NCI-H748 treated with DMSO at 0.1 percent for 48 hours (cell line): ENCODE measurements at regions not wholly inside any gene's neighbourhood (a gene's known extent, or its start where the extent isn't known, plus 50 kb on each side); places are given as distances from the start of the nearest gene placed in this dataset.

ENCODE experiments used
- DNase-seq: peaks from one replicate; lab custom pipeline; 2025; lab: John Stamatoyannopoulos, UW

DNA sequence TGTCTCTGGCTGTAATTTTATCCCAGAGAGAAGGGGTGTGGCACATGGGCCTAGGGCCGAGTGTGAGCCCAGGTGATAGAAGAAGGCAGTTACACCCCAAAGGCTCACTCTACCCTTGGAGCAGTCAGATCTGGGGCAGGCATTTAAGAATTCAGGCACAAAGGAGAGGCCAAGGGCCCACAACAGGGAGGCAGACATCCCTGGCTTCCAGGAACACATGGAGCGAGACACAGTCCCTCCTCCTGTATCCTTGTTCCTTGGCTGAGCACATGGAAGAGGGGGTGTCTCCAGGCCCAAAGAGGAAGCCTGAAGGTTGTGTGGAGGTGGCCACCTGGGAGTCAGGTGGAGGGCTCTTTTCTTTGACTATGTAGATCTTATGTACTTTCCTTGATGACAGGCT lies 286.2 kb downstream of the RPS24 start:
- DNase-seq: no peak

GRCh38 chr10:78320506-78320905 lies 286.8 kb downstream of the RPS24 start:
- no peak for DNase-seq

- DNase-seq: no peak
Measured at GRCh38 chr10:78321000-78321399, 287.3 kb downstream of the RPS24 start.

DNA sequence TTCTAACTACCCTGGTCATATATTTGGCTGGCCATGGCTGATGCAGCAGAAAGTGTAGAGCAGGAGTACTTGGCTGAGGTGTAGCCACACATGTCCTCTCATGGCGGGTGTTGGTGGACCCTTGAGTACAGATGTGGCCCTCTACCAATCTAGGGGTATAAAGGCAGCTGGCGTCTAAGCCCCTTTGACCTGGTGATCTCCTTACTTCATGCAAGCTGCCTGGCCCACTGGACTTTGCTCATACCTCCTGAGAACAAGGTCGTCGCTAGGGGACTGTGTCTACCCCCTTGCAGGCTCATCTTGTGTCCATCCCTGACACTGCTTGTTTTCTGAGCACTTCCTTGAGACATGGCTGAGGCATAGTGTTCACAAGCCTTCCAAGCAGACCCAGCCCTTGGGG lies 287.8 kb downstream of the RPS24 start:
- DNase-seq: no peak

DNA sequence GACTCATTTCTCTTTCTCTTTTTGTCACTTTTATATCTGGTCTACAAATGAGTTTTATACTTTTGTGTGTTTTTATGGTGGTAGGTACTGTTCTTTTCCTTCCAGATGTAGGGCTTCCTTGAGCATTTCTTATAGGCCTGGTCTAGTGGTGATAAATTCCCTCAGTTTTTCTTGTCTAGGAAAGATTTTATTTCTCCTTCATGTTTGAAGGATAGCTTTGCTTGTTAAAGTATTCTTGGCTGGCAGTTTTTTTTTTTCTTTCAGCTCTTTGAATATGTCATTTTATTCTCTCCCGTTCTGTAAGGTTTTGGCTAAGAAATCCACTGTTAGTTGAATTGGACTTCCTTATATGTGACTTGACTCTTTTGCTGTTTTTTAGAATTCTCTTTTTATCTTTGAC lies 292.7 kb downstream of the RPS24 start:
- DNase-seq: no peak

GRCh38 chr10:78327778-78328591 lies 294.3 kb downstream of the RPS24 start:
- DNase-seq: no peak

DNA sequence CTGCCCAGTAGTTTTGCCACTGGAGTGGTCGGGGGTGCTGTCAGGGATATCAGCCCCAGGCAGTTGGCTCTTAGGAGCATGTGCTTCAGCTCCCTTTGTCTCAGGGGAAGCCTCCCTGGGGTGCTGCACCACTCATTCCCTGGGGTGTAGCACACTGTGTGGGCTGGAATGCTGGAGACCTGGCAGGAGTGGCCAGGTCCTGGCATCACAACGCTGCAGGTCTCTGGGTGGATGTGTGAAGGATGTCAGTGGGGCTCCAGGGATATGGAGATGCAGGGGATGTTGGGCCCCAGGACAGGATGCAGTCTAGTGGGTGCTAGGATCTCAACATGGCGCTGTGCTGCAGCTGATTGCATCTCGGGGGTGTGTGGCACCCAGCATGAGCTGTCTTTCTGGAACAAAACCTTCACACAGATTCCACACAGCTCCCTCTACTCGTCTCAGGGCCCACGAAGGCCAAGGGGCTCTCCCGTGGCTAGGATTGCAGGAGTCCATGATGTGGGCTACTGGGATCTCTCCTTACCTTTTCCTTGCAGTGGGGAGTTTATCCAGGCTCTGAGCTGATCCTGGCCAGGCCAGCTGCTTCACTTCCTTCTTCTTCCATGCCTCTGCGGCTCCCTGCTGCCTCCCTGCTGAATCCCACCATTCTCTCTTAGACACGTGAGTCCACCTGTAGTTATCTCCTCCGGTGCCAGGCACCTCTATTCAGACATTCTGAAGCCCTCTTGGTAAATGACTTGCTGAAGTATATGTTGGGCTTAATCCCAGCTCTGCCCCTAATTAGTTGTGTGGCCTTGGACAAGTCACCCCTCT lies 295.1 kb downstream of the RPS24 start:
- DNase-seq: no peak

DNA sequence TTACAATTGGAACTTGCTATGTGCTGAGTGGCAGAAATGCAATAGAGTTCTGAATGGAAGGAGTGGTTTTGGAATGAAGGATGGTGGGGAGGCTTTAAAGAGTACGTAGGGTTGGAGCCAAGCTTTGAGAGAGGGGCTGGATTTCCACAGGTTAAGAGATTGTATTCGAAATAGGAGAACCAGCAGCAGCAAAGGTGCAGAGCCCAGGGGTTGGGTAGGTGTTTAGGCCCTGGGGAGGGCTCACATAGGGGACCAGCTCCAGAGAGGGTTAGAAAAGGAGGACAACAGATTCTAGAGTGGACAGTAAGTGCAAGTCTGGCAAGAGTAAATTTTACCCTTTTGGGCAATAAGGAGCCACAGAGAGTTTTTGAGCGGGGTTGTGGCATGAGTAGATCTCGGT lies 297.2 kb downstream of the RPS24 start:
- no peak for DNase-seq

DNA sequence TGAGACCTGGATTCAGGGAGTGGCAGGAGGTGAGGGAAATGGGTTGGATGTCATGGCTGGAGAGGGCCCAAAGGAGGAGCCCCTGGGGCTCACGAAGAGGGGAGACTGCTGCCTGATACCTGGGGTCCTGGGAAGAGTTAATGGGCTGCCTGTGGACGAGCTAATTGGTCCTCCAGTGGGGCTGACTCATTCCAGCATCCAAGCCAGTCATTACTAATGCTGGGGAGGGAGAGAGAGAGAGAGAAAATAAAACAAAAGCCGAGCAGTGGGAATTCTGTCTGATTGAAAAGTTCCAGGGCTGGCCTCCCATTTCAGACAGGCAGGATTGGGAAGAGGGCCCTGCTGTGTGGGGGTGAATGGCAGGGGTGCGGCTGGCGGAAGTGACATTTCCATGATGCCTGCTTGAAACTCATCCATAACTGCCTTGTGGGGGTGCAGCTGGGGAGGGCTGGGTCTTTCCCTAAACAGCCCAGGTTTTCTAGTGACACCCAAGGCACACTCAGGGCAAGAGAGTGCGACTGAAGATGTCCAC lies 297.8 kb downstream of the RPS24 start:
- no peak for DNase-seq

DNA sequence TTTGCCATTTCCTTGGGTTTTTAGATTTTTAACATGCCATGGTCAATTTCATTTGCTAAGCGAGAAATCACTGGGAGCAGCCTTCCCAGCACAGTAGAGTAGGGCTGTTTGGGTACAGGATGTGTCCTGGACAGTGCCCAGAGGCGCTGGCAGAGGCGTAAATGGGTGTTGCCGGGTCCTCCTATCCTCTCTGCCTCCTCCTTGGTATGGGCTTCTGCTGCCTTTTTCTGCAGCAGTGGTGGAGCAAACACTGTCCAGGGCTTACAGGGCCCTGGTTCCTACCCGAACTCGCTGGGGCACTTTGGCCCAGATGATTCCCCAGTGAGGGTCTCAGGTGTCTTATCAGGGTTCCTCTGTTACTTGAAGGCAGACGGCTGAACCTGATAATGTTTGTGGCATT lies 298.3 kb downstream of the RPS24 start:
- DNase-seq: no peak

DNA sequence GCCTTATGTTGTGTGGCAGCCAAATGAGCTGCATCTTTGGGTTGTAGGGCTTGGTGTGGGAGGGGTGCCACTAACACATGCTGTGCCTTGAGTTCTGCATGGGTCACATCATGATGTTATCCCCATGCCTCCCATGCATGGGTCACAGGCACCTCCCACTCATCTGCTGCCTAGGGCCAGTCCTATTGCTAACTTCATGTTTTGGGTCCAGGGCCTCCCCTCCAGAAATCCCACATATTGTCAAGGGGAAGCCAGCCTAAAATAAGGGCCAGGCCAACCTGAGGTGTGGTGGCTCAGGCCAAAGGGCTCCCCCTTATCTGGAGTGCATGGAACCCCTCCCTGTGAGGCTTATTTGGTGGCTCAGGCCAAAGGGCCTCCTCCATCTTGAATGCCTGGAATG lies 299.0 kb downstream of the RPS24 start:
- DNase-seq: no peak

DNA sequence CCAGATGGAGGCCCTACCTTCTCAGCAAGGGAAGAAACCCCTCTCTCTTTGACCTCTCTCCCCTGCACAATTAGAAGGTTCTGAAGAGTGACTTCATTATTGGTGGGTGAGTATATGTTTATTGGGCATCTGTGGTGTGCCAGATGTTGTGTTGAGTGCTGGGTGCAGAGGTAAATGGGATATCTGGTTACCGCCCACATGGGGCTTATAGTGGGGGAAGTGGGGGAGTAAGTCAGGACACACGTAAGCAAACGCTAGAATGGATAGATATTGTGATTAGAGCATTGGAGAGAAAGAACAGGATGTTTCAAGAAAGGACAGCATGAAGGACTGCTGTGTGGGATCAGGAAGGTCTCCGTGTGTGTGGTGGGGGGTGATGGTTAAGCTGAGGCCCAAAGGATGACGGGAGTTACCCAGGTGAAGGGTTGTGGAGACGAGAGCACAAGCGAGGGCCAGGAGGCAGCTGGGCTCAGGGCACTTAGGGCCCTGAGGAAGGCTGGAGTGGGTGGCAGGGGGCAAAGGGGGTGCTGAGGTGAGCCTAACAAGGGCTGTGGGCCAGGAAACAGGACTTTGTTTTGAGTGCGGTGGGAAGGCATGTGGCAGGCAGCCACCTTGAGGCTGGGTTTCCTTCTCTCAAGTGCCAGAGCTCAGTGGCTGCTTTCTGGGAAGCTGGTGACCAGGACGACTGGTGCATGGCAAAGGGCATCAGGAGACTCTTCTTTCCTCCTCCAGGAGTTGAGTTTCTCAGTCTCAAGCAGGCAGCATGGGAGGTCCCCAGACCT lies 299.9 kb downstream of the RPS24 start:
- no peak for DNase-seq

GRCh38 chr10:78335371-78335690 lies 301.7 kb downstream of the RPS24 start:
- no peak for DNase-seq

DNA sequence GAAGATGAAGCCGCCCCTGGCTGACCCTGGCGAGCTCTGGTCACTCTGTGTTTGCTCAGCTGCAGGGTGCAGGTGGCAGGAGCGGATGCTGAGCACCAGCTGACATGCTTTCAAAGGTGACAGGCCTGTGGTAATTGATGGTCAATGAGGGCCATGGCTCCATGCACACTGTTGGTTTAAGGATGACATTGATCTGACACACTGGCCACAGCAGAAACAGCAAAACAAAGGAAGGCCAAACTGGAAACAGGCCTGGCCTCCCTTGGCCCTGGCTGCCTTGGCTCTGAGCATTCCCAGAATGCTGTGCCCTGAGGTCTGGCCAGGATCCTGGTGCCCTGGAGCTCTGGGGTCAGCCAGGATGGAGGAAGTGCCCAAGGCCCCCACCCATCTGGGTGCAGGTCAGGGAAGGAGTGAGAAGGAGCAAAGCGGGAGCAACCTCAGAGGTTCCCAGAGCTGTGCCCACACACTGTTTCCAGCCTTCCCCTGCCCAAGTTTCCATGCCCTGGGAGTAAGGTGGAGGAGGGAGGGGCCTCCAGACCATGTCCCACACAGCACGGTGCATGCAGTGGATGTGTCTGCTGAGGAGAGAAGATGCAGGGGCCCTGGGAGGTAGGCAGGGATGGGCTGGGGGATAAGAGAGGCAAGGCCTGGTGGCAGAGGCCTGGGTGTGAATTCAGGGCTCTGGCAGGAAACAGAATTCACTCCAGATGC lies 302.2 kb downstream of the RPS24 start:
- DNase-seq: no peak

DNA sequence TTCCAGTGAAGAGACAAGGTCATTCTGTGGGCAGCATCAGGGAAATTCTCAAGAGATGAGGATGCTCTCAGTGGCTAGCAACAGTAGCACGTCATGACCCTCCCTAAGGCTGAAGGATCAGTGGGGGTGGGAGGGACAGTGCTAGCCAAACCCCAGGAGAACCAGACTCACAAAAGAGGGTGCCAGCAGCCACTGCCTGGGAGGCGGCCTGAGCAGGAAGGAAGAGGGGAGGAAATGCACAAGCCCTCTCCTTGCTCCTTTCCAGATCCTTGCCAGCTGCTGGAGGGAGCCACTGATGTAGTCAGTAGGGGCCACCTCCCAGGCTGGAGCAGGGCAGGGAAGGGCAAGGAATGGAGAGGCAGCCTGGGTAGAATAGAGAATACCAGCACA lies 302.7 kb downstream of the RPS24 start:
- no peak for DNase-seq

DNA sequence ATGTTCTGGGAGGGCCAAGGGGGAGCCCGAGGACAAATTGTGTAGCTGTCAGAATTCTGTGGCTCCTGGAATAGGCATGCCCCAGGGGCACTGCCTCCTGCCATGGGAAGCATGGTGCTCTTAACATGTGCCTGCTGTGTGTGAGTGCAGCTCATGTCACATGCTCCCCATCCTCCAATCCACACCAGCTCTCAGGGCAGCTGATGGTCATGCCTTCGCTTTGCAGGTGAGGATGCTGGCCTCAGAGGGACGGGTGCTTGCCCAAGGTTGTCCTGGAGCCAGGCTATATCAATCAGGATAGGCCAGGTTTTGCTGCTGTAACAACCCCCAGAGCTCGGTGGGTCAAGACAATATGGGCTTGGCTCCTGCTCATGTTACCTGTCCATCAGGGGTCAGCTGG lies 303.4 kb downstream of the RPS24 start:
- DNase-seq: no peak

GRCh38 chr10:78337646-78338391 lies 304.2 kb downstream of the RPS24 start:
- no peak for DNase-seq

GRCh38 chr10:78338717-78339116 lies 305.1 kb downstream of the RPS24 start:
- no peak for DNase-seq

DNA sequence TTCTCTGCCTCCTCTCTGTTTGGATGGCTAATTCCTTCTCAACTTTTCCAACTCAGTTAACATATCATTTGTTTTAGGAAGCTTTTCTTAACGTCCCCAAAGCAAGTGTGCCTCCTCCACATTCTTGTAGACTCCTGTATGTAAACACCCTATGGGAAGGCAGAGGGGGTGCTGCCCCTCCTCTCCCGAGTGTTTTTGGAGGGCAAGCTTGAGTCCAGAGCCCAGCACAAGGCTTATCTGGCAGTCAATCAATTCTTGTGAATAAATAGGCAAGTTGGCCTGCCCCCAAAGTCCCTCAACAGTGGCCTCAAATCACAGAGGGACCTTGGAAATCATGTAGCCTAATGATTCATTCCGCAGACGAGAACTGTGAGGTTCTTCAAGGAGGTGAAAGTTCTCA lies 305.6 kb downstream of the RPS24 start:
- DNase-seq: no peak

- DNase-seq: no peak
Measured at GRCh38 chr10:78341953-78342614, 308.4 kb downstream of the RPS24 start.
